GM18520 (cell line): ENCODE measurements at regions not wholly inside any gene's neighbourhood (a gene's known extent, or its start where the extent isn't known, plus 50 kb on each side); places are given as distances from the start of the nearest gene placed in this dataset.
"Not testable (repeated sequence)": the region's sequence is repeated elsewhere in the genome, so short reads cannot be mapped to it uniquely, and the experiment has no call there.

Experiments
- ATAC-seq: cut with Tn5 transposase; IDR thresholded peaks from one replicate; pipeline ENCODE4 v1.9.1; 2021; ENCODE audit not compliant: unreplicated experiment

DNA sequence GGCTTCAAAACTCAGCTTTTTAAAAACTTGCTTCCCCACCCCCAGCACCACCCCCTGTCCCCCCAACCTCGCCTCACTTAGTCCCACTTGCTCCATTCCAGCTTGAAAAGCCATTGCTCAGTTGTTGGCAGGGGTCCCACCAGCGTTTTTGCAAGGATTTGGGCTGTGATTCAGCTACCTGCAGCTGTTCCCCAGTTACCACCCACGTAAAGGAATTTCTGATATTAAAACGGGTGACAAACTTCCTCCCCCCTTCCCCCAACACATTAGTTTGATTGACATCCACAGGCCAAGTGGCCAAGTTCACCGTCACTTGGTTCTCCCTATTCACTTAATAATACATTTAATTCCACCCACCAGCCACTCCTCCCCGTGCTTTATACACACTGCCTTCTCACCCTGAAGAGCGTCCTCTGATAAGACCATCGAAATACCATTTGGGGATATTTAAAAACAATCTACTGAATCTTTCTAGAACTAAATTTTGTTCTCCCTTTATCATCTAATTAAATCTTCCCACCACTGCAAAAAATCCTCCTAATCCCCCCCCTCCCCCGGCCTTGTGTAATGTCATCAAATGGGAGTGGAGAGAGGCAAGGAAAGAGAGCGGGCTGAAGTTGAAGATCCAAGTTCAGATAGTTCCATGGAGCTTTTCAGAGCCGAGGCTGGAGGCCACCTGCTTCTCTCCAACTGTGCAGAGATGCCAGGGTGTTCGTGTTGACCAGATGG, 55.1 kb downstream of the SOX9 start:
- no peak for ATAC-seq

GRCh38 chr17:72176516-72176851, 55.7 kb downstream of the SOX9 start:
- no peak for ATAC-seq

DNA sequence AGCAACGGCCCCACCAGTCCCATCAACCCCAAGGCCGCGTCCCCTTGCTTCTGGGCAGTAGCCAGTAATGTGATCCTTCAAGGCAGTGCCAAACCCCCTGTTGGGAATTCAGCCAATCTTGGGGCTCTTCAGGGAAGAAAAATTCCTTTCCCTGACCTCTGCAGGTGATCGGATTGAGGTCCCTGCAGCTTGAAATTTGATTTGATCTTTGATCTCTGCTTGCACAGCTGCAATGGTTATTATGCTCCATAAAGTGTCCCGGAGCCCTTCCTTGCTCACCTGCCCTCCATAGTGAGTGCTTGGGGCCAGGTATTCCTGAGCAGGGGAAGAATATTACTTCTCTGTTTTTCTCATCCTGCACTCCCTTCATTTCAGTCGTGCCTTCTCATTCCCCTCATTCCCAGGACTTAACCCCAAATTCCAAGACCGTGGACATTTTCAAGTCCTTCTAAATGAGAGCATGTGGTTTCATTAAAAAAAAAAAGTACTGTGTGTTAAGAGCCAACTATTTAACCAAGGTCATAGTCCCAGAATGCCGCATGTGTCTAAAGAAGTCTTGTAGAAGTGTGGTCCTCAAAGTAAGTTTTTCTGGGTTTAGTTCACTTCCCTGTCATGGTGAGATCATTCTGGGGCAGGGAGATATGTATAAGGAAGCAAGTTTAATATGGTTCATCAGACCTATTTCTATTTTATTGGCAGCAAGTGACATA, 56.3 kb downstream of the SOX9 start:
- ATAC-seq, result no peak

- ATAC-seq, result no peak
Observed at GRCh38 chr17:72177738-72178137, 56.9 kb downstream of the SOX9 start.

DNA sequence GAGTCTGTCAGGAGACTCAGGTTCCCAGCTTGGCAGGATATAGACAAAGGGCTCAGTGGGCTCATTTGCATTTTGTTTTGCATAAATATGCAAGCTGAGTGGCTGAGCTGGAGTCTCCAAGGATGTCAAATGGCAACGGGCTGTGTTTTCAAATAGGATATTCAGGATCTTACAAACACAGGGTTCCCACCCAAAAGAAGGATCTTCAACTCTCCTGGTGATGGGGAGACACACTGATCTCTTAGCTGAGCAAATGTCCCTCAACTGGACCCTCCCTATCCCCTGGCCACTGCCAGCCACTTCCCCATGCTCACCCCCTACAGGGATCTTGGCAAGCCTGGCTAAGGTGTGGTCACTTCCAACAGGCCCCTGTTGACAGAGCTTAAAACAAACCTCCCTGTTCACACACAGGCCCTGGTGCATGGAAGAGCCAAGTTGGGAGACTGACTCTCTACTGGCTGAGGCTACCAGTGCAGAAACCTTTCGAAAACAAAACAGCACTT, 61.6 kb downstream of the SOX9 start:
- ATAC-seq, result no peak

- no peak for ATAC-seq
Observed at GRCh38 chr17:72183194-72183685, 62.4 kb downstream of the SOX9 start.

DNA sequence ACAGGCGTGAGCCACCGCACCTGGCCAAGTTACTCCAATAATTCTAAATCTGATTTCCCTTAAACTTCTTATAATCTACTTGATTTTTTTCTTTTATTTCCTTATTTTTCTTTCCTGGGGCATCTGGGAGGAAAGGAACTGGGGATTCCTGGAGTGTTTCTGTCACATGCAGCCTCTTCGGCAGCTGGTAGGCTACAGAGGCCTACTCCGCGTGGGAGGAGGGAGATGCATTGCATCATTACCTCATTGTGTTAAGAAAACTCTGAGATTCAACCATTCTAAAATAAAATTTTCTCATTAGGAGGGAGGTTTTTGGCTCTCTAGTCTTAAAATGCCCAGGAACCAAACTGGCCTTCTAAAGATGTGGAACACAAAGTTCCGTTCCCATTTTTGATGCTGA, 64.0 kb downstream of the SOX9 start:
- ATAC-seq, result no peak

GRCh38 chr17:72185564-72185963, 64.7 kb downstream of the SOX9 start:
- ATAC-seq, result no peak

DNA sequence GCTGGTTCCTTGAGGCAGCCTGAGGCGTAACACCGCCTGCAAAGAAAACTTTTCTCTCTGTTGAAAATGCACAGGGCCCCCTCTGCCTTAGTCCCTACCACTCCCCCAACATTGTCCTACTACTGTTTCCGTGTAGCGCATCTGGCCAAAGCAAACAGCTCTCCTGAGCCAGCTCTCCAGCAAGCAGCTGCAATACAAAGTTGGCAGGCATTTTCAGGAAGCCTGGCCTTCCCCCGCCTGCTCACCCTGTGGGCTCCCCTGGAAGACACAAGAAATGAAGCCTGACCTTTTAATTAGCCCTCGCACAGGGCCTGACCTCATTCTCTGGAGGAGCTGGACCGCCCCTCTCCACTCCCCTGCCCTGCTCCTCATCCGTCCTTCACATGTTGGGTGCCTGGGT, 66.7 kb downstream of the SOX9 start:
- ATAC-seq, result no peak

DNA sequence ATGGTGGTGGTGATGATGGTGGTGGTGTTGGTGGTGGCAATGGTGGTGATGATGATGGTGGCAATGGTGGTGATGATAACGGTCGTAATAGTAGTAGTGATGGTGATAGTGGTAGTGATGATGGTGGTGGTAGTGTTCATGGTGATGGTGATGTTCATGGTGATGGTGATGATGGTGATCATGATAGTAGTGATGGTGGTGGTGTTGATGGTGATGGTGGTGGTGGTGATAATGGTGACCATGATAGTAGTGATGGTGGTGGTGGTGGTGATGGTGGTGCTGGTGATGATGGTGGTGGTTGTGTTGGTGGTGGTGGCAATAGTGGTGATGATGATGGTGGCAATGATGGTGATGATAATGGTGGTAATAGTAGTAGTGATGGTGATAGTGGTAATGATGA, 68.0 kb downstream of the SOX9 start:
- ATAC-seq, result no peak

DNA sequence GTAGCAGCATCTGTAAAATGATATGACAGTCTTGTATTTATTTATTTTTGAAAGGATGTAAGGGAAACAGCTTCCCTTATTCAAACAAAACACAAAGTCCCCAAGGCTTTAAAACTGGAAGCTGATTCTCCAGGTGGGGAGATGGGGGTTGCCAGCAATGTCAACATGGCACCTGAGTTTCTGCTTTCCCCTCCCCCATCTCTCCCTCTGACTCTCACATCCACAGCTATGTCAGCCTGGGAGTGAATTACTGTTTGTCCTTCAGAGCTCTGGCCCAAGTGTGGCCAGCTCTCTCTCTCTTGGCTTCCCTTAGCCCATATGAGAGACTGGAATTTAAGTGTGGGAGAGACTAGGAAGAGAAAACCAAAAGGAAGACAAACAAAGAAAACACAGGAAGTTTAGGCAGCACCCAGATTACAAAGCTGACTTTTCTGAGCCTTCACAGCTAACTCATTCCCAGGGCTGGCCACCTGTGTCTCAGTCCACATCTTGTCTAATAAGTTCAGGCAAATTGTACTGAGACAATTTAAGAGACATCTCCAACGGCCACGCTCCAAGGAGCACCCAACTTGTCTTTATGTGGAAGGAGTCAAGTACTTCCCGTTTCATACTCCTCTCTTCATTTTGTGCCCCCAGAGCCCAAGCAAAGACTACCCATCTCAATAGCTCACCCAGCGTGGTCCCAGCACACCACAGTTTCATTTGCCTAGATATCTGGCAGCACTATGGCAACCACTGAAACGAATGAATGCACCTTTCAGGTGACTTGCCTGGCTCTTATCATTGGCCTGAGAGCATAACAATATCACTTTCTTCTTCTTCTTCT, 69.2 kb downstream of the SOX9 start:
- no peak for ATAC-seq

DNA sequence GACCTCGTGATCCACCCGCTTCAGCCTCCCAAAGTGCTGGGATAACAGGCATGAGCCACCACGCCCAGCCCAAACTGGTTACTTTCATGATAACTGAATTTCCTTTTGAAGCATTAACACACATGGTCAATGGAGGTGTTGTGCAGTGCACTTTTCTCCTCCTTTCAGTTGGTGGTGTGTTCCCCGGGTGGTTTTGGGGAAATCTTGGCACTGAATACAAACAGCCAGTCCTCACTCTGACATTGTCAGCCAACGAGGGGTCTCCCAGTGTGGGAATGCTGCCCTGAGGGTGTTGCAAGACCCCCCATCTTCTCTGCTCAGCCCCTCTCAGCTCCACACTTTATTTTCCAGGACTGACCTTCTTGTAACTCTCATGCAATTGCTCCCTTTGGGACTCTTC, 70.5 kb downstream of the SOX9 start:
- no peak for ATAC-seq

DNA sequence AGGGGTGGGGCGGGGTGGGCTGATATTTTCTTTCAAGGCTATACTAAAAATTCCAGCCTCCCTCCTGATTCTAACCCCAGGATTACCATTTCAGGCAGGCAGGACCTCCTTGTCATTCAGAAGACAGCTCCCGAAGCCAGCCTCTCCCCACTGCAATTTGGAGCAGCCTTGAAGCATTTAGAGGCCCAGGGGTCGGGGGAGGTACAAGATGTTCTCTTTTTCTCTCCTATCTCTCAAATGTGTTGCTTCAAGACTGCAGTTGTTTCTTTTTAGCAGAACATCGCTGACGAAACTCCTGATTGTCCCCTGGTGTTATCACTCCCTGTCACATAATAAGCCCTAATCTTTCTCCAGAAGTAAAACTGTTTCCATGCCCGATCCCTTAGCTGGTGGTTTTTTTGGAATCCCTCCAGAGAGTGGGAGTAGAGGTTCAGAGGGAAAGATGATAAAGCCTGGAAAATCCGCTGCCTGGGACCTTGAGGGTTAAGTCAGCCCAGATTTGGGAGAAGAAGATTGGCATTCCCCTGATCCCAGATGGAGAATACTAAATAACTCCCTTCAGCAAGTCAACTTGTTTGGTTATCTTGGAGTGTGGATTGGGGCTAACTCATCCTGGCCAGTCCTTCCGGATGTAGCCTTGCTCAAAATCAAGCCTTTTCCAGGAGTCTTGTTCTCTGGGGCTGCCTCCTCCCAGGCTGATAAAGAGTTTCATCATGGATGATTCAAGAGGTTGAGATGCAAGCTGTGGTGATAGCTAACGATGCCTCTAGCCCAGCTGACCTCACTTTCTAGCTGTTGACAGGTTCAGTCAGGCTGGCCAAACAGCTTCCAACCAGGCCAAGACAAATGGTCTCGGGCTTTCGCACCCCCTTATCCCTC, 71.3 kb downstream of the SOX9 start:
- no peak for ATAC-seq

GRCh38 chr17:72192800-72193192, 72.0 kb downstream of the SOX9 start:
- no peak for ATAC-seq

DNA sequence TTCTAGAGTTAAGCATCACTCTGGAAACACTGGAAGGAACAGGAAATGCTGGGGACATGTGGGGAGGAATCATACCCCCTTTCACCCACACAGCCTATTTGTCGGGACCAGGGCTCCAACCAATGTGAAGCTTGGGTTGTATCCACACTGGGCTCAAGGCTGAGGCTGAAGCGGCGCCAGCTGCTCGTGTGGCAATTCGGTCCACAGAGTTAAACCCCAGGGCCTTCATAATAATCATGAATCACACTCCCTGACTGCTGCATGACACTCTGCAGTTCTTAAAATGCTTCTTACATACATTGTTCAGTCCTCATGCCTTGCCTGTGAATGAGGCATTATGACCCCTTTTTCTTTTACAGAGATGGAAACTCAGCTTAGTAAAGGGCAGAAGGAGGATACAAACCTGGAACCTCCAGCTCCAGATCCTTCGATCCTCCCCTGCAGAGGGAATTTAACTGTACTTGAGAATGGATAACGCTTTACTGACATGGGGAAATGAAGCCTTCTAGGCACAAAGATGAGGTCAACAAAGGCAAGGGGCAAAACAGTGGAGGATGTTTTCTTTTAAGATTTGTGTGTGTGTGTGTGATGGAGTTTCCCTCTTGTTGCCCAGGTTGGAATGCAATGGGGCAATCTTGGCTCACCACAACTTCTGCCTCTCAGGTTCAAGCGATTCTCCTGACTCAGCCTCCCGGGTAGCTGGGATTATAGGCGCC, 72.7 kb downstream of the SOX9 start:
- no peak for ATAC-seq

GRCh38 chr17:72194107-72194440, 73.3 kb downstream of the SOX9 start:
- ATAC-seq, result not testable (repeated sequence)

- ATAC-seq, result no peak
Observed at GRCh38 chr17:72199256-72199655, 78.4 kb downstream of the SOX9 start.

- no peak for ATAC-seq
Observed at GRCh38 chr17:72204742-72205141, 83.9 kb downstream of the SOX9 start.

DNA sequence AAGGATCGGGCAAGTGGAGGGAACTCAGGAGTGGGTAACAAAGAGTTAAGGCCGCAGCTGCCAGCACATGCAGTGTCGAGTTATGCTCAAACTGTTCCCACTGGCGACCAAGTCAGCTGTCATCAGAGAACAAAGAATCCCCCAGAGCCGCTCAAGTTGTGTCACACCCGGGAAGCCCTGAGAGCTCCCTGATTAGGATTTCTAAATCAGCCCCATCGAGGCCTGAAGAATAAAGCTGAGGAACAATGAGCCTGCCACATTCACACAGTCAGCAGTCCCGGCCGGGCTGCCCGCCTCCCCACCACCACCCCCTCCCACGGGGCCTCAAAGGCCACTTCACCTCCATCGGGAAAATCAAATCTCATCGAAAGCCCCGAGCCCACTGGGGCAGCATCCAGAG, 84.5 kb downstream of the SOX9 start:
- ATAC-seq, result no peak

DNA sequence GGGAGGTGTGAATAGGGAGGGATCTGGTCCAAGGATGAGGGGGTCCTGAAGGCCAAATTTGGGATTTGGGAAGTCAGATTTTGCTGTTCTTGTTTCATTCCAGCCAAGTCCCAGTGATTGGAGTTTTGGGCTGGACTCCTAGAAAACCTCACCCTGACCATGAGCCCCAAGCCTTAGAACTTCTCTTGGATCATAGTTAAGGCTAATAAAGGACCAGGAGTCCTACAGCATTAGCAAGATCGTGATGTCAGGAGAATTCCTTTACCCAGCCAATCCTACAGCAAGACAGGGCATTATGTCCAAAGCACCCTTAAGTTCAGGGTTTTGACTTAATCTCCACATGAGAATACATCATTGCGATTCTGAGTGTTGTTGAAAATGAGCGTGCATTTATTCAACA, 85.0 kb downstream of the SOX9 start:
- ATAC-seq, result no peak
